DOHH2 (cell line): ENCODE measurements at regions not wholly inside any gene's neighbourhood (a gene's known extent, or its start where the extent isn't known, plus 50 kb on each side); places are given as distances from the start of the nearest gene placed in this dataset.

ENCODE experiments used
- H3F3A ChIP-seq: fragments of 200-600 bp; sonication (generic), shearing (Covaris generic); 2 replicates; pipeline ENCODE4 v1.6.0; 2016; ENCODE audit warnings: antibody characterized with exemption, mild to moderate bottlenecking; ENCODE audit not compliant: control insufficient read depth, insufficient read depth
- H3K27ac ChIP-seq: fragments of 200-600 bp; sonication (generic); 2 replicates; pipeline ENCODE4 v1.5.1; 2014; ENCODE audit warnings: low read depth, mild to moderate bottlenecking, low read length, moderate library complexity
- H3K27me3 ChIP-seq: fragments of 200-600 bp; sonication (generic); 2 replicates; pipeline ENCODE4 v1.6.1; 2014; ENCODE audit warnings: mild to moderate bottlenecking, low read length, mixed read lengths; ENCODE audit not compliant: control insufficient read depth
- H3K36me3 ChIP-seq: fragments of 200-600 bp; sonication (generic); 2 replicates; pipeline ENCODE4 v1.6.1; 2014; ENCODE audit warnings: mild to moderate bottlenecking, low read length, moderate library complexity, mixed read lengths; ENCODE audit not compliant: control insufficient read depth
- H3K4me1 ChIP-seq: fragments of 200-600 bp; sonication (generic); 2 replicates; pipeline ENCODE4 v1.6.1; 2014; ENCODE audit warnings: mild to moderate bottlenecking, low read length, mixed read lengths; ENCODE audit not compliant: control insufficient read depth
- H3K4me2 ChIP-seq: fragments of 200-600 bp; sonication (generic); 2 replicates; pipeline ENCODE4 v1.6.0; 2014; ENCODE audit warnings: mild to moderate bottlenecking, low read length, moderate library complexity
- H3K4me3 ChIP-seq: fragments of 200-600 bp; sonication (generic); 2 replicates; pipeline ENCODE4 v1.5.1; 2014; ENCODE audit warnings: mild to moderate bottlenecking, low read length, mixed read lengths
- H3K79me2 ChIP-seq: fragments of 200-600 bp; sonication (generic); 2 replicates; pipeline ENCODE4 v1.6.1; 2014; ENCODE audit warnings: mild to moderate bottlenecking, low read length, mixed read lengths; ENCODE audit not compliant: control insufficient read depth
- H3K9me2 ChIP-seq: fragments of 200-600 bp; sonication (generic); replicated peaks from 2 replicates; pipeline ENCODE4 v1.6.1; 2014; ENCODE audit warnings: mild to moderate bottlenecking, low read length, mixed read lengths; ENCODE audit not compliant: control insufficient read depth
- H3K9me3 ChIP-seq: fragments of 200-600 bp; sonication (generic); 2 replicates; pipeline ENCODE4 v1.6.1; 2014; ENCODE audit warnings: antibody characterized with exemption, low read length, mixed read lengths; ENCODE audit not compliant: control insufficient read depth, insufficient read depth
- H4K20me1 ChIP-seq: fragments of 200-600 bp; sonication (generic); 2 replicates; pipeline ENCODE4 v1.6.0; 2014; ENCODE audit warnings: low read depth, mild to moderate bottlenecking, antibody characterized with exemption, low read length, moderate library complexity; ENCODE audit not compliant: control insufficient read depth, insufficient read depth
- EZH2phosphoT487 ChIP-seq: fragments of 200-600 bp; sonication (generic); IDR thresholded peaks from 2 replicates; pipeline ENCODE4 v1.6.1; 2017; ENCODE audit warnings: borderline replicate concordance, mild to moderate bottlenecking, antibody characterized with exemption, low read length, moderate library complexity, mixed read lengths
- TF ChIP-seq, protein P1 (sequence below): fragments of 200-600 bp; sonication (generic); IDR thresholded peaks from one replicate; pipeline ENCODE4 v1.5.1; 2014; ENCODE audit warnings: antibody characterized with exemption, mild to moderate bottlenecking, low read depth, low read length; ENCODE audit not compliant: poor library complexity, severe bottlenecking

DNA sequence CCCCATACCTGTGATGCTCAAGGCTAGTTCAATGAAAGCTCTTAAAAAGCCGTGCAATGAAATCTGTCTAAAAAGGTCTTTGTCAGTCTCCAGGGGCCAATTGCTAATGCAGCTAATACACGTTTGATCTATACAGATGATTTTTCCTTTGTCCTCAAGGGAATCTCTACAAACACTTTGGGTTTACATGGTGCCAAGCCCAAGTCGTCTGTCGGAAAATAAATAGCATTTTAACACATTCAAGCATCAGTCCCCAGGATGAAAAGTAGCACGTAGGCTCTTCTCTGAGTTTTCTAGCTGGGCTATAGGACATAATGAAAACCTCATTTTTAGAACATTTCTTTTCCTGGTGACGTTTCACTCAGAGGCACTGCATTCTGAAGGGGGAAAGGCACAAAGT is 477.4 kb upstream of the WWC1 start:
- Histone ChIP-seq H3K4me1 (no peaks in the 10 kb centered on the region), H3K4me3 (no peak overlapping the region), H3K27me3 (no peaks in the 10 kb centered on the region), H3F3A (no peaks in the 10 kb centered on the region), H4K20me1 (no peaks in the 10 kb centered on the region), H3K4me2 (no peak overlapping the region), H3K9me3 (no peaks in the 10 kb centered on the region), H3K79me2 (no peaks in the 10 kb centered on the region), H3K27ac (no peak overlapping the region), H3K9me2 (no peaks in the 10 kb centered on the region), H3K36me3 (no peaks in the 10 kb centered on the region)
- TF ChIP-seq EZH2phosphoT487: no peak
- TF ChIP-seq, protein P1, sequence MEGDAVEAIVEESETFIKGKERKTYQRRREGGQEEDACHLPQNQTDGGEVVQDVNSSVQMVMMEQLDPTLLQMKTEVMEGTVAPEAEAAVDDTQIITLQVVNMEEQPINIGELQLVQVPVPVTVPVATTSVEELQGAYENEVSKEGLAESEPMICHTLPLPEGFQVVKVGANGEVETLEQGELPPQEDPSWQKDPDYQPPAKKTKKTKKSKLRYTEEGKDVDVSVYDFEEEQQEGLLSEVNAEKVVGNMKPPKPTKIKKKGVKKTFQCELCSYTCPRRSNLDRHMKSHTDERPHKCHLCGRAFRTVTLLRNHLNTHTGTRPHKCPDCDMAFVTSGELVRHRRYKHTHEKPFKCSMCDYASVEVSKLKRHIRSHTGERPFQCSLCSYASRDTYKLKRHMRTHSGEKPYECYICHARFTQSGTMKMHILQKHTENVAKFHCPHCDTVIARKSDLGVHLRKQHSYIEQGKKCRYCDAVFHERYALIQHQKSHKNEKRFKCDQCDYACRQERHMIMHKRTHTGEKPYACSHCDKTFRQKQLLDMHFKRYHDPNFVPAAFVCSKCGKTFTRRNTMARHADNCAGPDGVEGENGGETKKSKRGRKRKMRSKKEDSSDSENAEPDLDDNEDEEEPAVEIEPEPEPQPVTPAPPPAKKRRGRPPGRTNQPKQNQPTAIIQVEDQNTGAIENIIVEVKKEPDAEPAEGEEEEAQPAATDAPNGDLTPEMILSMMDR: no peak

- Histone ChIP-seq H3K9me3 (no peaks in the 10 kb centered on the region), H3F3A (no peaks in the 10 kb centered on the region), H3K36me3 (no peaks in the 10 kb centered on the region), H3K4me1 (no peaks in the 10 kb centered on the region), H4K20me1 (no peaks in the 10 kb centered on the region), H3K27ac (no peak overlapping the region), H3K79me2 (no peaks in the 10 kb centered on the region), H3K9me2 (no peaks in the 10 kb centered on the region), H3K27me3 (no peaks in the 10 kb centered on the region), H3K4me2 (no peak overlapping the region), H3K4me3 (no peak overlapping the region)
- TF ChIP-seq, protein P1: no peak
- no peak for TF ChIP-seq EZH2phosphoT487
Observed at GRCh38 chr5:167814828-167815227, 476.6 kb upstream of the WWC1 start.

DNA sequence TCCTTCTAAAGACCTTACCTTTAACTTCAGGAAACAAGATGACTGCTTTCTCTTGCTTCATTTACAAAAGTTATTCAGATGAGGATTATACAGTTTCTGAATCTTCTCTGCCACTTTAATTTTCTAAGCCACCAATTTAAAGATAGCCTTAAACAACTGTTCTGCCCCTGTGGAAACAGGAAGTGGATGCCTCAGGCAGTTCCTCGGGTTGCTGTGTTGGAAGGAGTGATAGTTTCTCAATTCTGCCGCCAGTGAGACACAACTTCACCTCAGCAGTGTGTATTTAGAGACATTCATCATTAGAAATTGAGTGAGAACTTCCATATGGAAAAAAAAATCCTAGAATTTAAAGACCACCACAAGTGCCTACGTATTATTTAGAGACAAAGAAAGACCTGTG is 475.1 kb upstream of the WWC1 start:
- no peaks in the 10 kb centered on the region for H3K9me3 ChIP-seq
- no peaks in the 10 kb centered on the region for H3K4me1 ChIP-seq
- H4K20me1 ChIP-seq: no peaks in the 10 kb centered on the region
- no peaks in the 10 kb centered on the region for H3K36me3 ChIP-seq
- no peaks in the 10 kb centered on the region for H3K9me2 ChIP-seq
- H3K4me2 ChIP-seq: no peak overlapping the region
- TF ChIP-seq, protein P1: no peak
- H3K27ac ChIP-seq: no peak overlapping the region
- no peak overlapping the region for H3K4me3 ChIP-seq
- no peaks in the 10 kb centered on the region for H3K27me3 ChIP-seq
- no peaks in the 10 kb centered on the region for H3F3A ChIP-seq
- no peaks in the 10 kb centered on the region for H3K79me2 ChIP-seq

DNA sequence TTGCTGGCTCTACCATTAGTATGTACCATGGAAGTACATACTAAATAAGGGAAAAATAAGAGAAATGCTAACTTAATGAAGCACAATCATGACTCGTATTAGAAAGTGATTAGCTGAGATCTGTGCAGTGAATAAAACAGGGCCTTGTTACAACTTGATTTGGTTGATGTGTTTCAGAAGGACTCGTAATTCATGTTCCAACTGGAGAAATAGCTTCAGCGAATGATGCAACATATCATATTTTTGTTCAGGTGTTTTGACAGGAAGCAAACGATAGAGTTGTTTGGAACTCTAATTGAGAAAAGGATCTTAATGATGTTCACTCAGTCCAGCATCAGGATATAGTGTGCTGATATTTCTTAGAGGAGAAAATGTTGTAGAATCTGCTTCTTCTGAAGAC is 474.6 kb upstream of the WWC1 start:
- no peaks in the 10 kb centered on the region for H3K4me1 ChIP-seq
- H3K36me3 ChIP-seq: no peaks in the 10 kb centered on the region
- H3K27me3 ChIP-seq: no peaks in the 10 kb centered on the region
- no peak overlapping the region for H3K4me2 ChIP-seq
- no peak overlapping the region for H3K27ac ChIP-seq
- H3K9me2 ChIP-seq: no peaks in the 10 kb centered on the region
- no peak for TF ChIP-seq EZH2phosphoT487
- TF ChIP-seq, protein P1: no peak
- H3K9me3 ChIP-seq: no peaks in the 10 kb centered on the region
- H3K79me2 ChIP-seq: no peaks in the 10 kb centered on the region
- no peaks in the 10 kb centered on the region for H3F3A ChIP-seq
- no peaks in the 10 kb centered on the region for H4K20me1 ChIP-seq
- no peak overlapping the region for H3K4me3 ChIP-seq
